ENCODE measurements at regions not wholly inside any gene's neighbourhood (a gene's known extent, or its start where the extent isn't known, plus 50 kb on each side); places are given as distances from the start of the nearest gene placed in this dataset.

GRCh38 chr3:168952551-168952950 is 711.0 kb downstream of the MECOM start:
- no peaks in the 10 kb centered on the region for H3K27me3 ChIP-seq (ENCODE audit: control insufficient read depth, extremely low read depth, insufficient read depth, low read length)
- no peaks in the 10 kb centered on the region for H3K9me1 ChIP-seq (ENCODE audit: control insufficient read depth, extremely low read depth, insufficient read depth, low read length)
- no peak overlapping the region for H2AFZ ChIP-seq (ENCODE audit: control insufficient read depth, low read length)
- DNase-seq (ENCODE audit: low read depth, low spot score): no peak
- H3K36me3 ChIP-seq (ENCODE audit: control insufficient read depth in 2 of 2, extremely low read depth in 1 of 2, insufficient read depth in 2 of 2, low read length in 2 of 2): no peaks in the 10 kb centered on the region
- H3K4me3 ChIP-seq (ENCODE audit: control insufficient read depth in 2 of 3, extremely low read depth in 1 of 3, insufficient read depth in 2 of 3, low read depth in 1 of 3, low read length in 3 of 3): no peak overlapping the region
- TF ChIP-seq EZH2 (IDR thresholded peaks at IDR 0.05; ENCODE audit: low read length): no peak
- no peak for TF ChIP-seq CTCF (optimal IDR thresholded peaks at IDR 0.05 in 1 of 3, IDR thresholded peaks at IDR 0.05 in 1 of 3, conservative IDR thresholded peaks at IDR 0.05 in 1 of 3; ENCODE audit: extremely low read depth in 1 of 3, insufficient read depth in 2 of 3, low read length in 3 of 3)
- no peaks in the 10 kb centered on the region for H3K9me3 ChIP-seq (ENCODE audit: control insufficient read depth, low read depth, low read length)
- no peak overlapping the region for H3K4me2 ChIP-seq (ENCODE audit: control insufficient read depth, extremely low read depth, insufficient read depth, low read depth, low read length)
- no peaks in the 10 kb centered on the region for H3K79me2 ChIP-seq (ENCODE audit: control insufficient read depth, insufficient read depth, low read length)
- no peak overlapping the region for H3K27ac ChIP-seq (ENCODE audit: control insufficient read depth, insufficient read depth, low read length)
- H3K9ac ChIP-seq (ENCODE audit: control insufficient read depth, extremely low read depth, insufficient read depth, low read length): no peak overlapping the region
- peaks cover 19% of the 10 kb centered on the region for H3K4me1 ChIP-seq (ENCODE audit: control insufficient read depth, extremely low read depth, insufficient read depth, low read length)
- no peaks in the 10 kb centered on the region for H4K20me1 ChIP-seq (ENCODE audit: control insufficient read depth, extremely low read depth, insufficient read depth, low read length)
- dilution Hi-C loops (cut with MboI; ENCODE audit: extremely low pct_ligation_motif_present, low sequenced_read_pairs): no loop called here
- no peak for FAIRE-seq

- Histone ChIP-seq H2AFZ (ENCODE audit: control insufficient read depth, low read length) (no peak overlapping the region), H3K4me3 (ENCODE audit: control insufficient read depth in 2 of 3, extremely low read depth in 1 of 3, insufficient read depth in 2 of 3, low read depth in 1 of 3, low read length in 3 of 3) (no peak overlapping the region), H3K27ac (ENCODE audit: control insufficient read depth, insufficient read depth, low read length) (no peak overlapping the region), H3K27me3 (ENCODE audit: control insufficient read depth, extremely low read depth, insufficient read depth, low read length) (no peaks in the 10 kb centered on the region), H4K20me1 (ENCODE audit: control insufficient read depth, extremely low read depth, insufficient read depth, low read length) (no peaks in the 10 kb centered on the region), H3K4me2 (ENCODE audit: control insufficient read depth, extremely low read depth, insufficient read depth, low read depth, low read length) (no peak overlapping the region), H3K9ac (ENCODE audit: control insufficient read depth, extremely low read depth, insufficient read depth, low read length) (no peak overlapping the region), H3K9me3 (ENCODE audit: control insufficient read depth, low read depth, low read length) (no peaks in the 10 kb centered on the region), H3K36me3 (ENCODE audit: control insufficient read depth in 2 of 2, extremely low read depth in 1 of 2, insufficient read depth in 2 of 2, low read length in 2 of 2) (no peaks in the 10 kb centered on the region), H3K9me1 (ENCODE audit: control insufficient read depth, extremely low read depth, insufficient read depth, low read length) (no peaks in the 10 kb centered on the region), H3K79me2 (ENCODE audit: control insufficient read depth, insufficient read depth, low read length) (no peaks in the 10 kb centered on the region), H3K4me1 (ENCODE audit: control insufficient read depth, extremely low read depth, insufficient read depth, low read length) (peaks cover 19% of the 10 kb centered on the region)
- TF ChIP-seq EZH2 (IDR thresholded peaks at IDR 0.05; ENCODE audit: low read length) (no peak), CTCF (optimal IDR thresholded peaks at IDR 0.05 in 1 of 3, IDR thresholded peaks at IDR 0.05 in 1 of 3, conservative IDR thresholded peaks at IDR 0.05 in 1 of 3; ENCODE audit: extremely low read depth in 1 of 3, insufficient read depth in 2 of 3, low read length in 3 of 3) (peak in 1 of 3 experiments; percentile 17)
- no peak for DNase-seq (ENCODE audit: low read depth, low spot score)
- dilution Hi-C loops (cut with MboI; ENCODE audit: extremely low pct_ligation_motif_present, low sequenced_read_pairs): no loop called here
- no peak for FAIRE-seq
These were observed 711.6 kb downstream of the MECOM start for GRCh38 chr3:168951884-168952283.

Data from keratinocyte (primary cell).